K562 (cell line): ENCODE measurements at regions not wholly inside any gene's neighbourhood (a gene's known extent, or its start where the extent isn't known, plus 50 kb on each side); places are given as distances from the start of the nearest gene placed in this dataset.

Experiments
- ATAC-seq: fragments of 200-7000 bp; cut with Tn5 transposase; 3 replicates; pipeline ENCODE4 v1.9.1; 2020; ENCODE audit warnings: moderate library complexity
- BruUV-seq: library from RNA; stranded (reverse); fragments of 400-500 nt; replicated peaks from 2 replicates; lab custom pipeline; 2021; lab: Mats Ljungman, UMichigan
- CTCF ChIA-PET: fragments of 300-600 bp; formaldehyde crosslinking; extraction: SDS; loops from one replicate; lab custom pipeline; 2021; ENCODE audit warnings: low intra/inter-chr PET ratio; lab: Yijun Ruan, JAX
- POLR2A ChIA-PET: fragments of 300-600, 350-650 bp; sonication (Branson Sonifier 250); formaldehyde crosslinking; extraction: SDS; loops from one replicate; lab custom pipeline; 2021; ENCODE audit warnings: antibody characterized with exemption, inconsistent platforms; lab: Yijun Ruan, JAX
- DNase-seq, 4 experiments: peaks; one replicate each; pipeline versions ENCODE4 v3.0.0 to v3.0.0-alpha.2; 2011 to 2018; ENCODE audit warnings: low spot score in 3 of 4, mixed read lengths in 3 of 4; ENCODE audit errors: extremely low read depth in 1 of 4
- FAIRE-seq: peaks from 2 replicates; lab custom pipeline; 2011; peaks lifted over from hg19 to GRCh38; lab: Jason Lieb, UNC
- H2AFZ ChIP-seq: 2 replicates; pipeline ENCODE4 v1.6.0; 2011; ENCODE audit warnings: low read depth, low read length, control low read depth, inconsistent platforms
- H3K27ac ChIP-seq: fragments of 200-600 bp; 3 replicates; pipeline ENCODE4 v1.8.0; 2011; ENCODE audit warnings: low read depth, mild to moderate bottlenecking, control low read depth, inconsistent platforms, low read length, moderate library complexity, mixed read lengths; ENCODE audit errors: extremely low read depth
- H3K27me3 ChIP-seq, 2 experiments: fragments of 300-600 bp in 1 of 2; 2 replicates in 1 of 2; 3 replicates in 1 of 2; pipeline versions ENCODE4 v1.6.0 to v1.8.0; 2011; ENCODE audit warnings: inconsistent platforms in 2 of 2, low read length in 2 of 2, mild to moderate bottlenecking in 1 of 2, mixed read lengths in 1 of 2, moderate library complexity in 1 of 2; ENCODE audit not compliant: control insufficient read depth in 2 of 2, insufficient read depth in 2 of 2
- H3K36me3 ChIP-seq: fragments of 300-600 bp; 3 replicates; pipeline ENCODE4 v1.8.0; 2011; ENCODE audit warnings: mild to moderate bottlenecking, low read length, inconsistent platforms; ENCODE audit not compliant: control insufficient read depth, insufficient read depth
- H3K4me1 ChIP-seq, 2 experiments: fragments of 200-600 bp in 1 of 2; replicated peaks in 1 of 2; 2 replicates in 1 of 2; 3 replicates in 1 of 2; pipeline versions ENCODE4 v1.5.1 to v1.8.0; 2011; ENCODE audit warnings: inconsistent platforms in 2 of 2, low read length in 2 of 2, mild to moderate bottlenecking in 1 of 2, mixed read lengths in 1 of 2, moderate library complexity in 1 of 2; ENCODE audit not compliant: control insufficient read depth in 2 of 2, insufficient read depth in 2 of 2
- H3K4me2 ChIP-seq: 2 replicates; pipeline ENCODE4 v1.6.1; 2011; ENCODE audit warnings: low read length, control low read depth, inconsistent platforms, mixed read lengths; ENCODE audit not compliant: insufficient read depth
- H3K4me3 ChIP-seq: fragments of 200-600 bp; sonication (generic), shearing (Covaris generic); 2 replicates; pipeline ENCODE4 v1.5.1; 2016; ENCODE audit warnings: control low read depth, inconsistent platforms
- H3K79me2 ChIP-seq: fragments of 200-600 bp; 3 replicates; pipeline ENCODE4 v1.8.0; 2011; ENCODE audit warnings: low read length, inconsistent platforms; ENCODE audit not compliant: control insufficient read depth, insufficient read depth
- H3K9ac ChIP-seq, 2 experiments: 2 replicates each; pipeline versions ENCODE4 v1.6.0 to v1.6.1; 2011; ENCODE audit warnings: low read depth in 2 of 2, low read length in 2 of 2, control low read depth in 1 of 2, inconsistent platforms in 1 of 2, mild to moderate bottlenecking in 1 of 2, mixed read lengths in 1 of 2; ENCODE audit not compliant: insufficient read depth in 1 of 2
- H3K9me1 ChIP-seq: one replicate; pipeline ENCODE4 v1.6.0; 2011; ENCODE audit warnings: inconsistent platforms, mild to moderate bottlenecking, low read length, moderate library complexity; ENCODE audit not compliant: control insufficient read depth, insufficient read depth
- H3K9me3 ChIP-seq: replicated peaks from 2 replicates; pipeline ENCODE4 v1.5.1; 2011; ENCODE audit warnings: low read depth, low read length, inconsistent platforms; ENCODE audit not compliant: control insufficient read depth, insufficient read depth
- H4K20me1 ChIP-seq: replicated peaks from 2 replicates; pipeline ENCODE4 v1.6.1; 2011; ENCODE audit warnings: low read length, inconsistent platforms, mixed read lengths; ENCODE audit not compliant: control insufficient read depth, insufficient read depth
- ATF1 ChIP-seq, 2 experiments: fragments of 450-650 bp in 1 of 2; IDR thresholded peaks; 2 replicates each; pipeline ENCODE4 v1.6.1; 2016; ENCODE audit warnings: missing compliant biosample characterization in 1 of 2, missing genetic modification characterization in 1 of 2
- DEAF1 ChIP-seq: fragments of 450-650 bp; formaldehyde crosslinking; IDR thresholded peaks from 2 replicates; pipeline ENCODE4 v1.4.0; 2020; ENCODE audit warnings: mild to moderate bottlenecking, moderate library complexity
- FOS ChIP-seq: IDR thresholded peaks from 3 replicates; pipeline ENCODE4 v1.6.1; 2011; ENCODE audit not compliant: insufficient read length; ENCODE audit errors: extremely low read depth
- FOXJ2 ChIP-seq: fragments of 200-800 bp; sonication (Bioruptor generic); IDR thresholded peaks from 2 replicates; pipeline ENCODE4 v1.6.1; 2016; ENCODE audit warnings: missing genetic modification characterization, missing compliant biosample characterization
- HNRNPLL ChIP-seq: fragments of 200-400 bp; formaldehyde crosslinking; IDR thresholded peaks from 2 replicates; pipeline ENCODE4 v1.6.1; 2017; ENCODE audit warnings: low read length, low read depth, mild to moderate bottlenecking; ENCODE audit not compliant: poor library complexity, severe bottlenecking
- MED1 ChIP-seq: sonication (generic); formaldehyde crosslinking; IDR thresholded peaks from 2 replicates; pipeline ENCODE4 v1.8.1; 2023; ENCODE audit warnings: missing genetic modification reagents, borderline replicate concordance
- PML ChIP-seq: IDR thresholded peaks from 2 replicates; pipeline ENCODE4 v1.6.1; 2012; ENCODE audit warnings: low read length, inconsistent platforms
- POLR2A ChIP-seq: fragments of 450-650 bp; conservative IDR thresholded peaks from 2 replicates; pipeline ENCODE4 v1.6.1; 2016
- POLR2AphosphoS2 ChIP-seq: IDR thresholded peaks from 2 replicates; pipeline ENCODE4 v1.6.1; 2012; ENCODE audit warnings: low read length, improper control_type of control experiment
- RBM14 ChIP-seq: fragments of 200-400 bp; formaldehyde crosslinking; IDR thresholded peaks from 2 replicates; pipeline ENCODE4 v1.6.1; 2018; ENCODE audit warnings: low read depth, mild to moderate bottlenecking, low read length, moderate library complexity, borderline replicate concordance; ENCODE audit not compliant: insufficient read depth
- RNF2 ChIP-seq: sonication (generic); IDR thresholded peaks from 2 replicates; pipeline ENCODE4 v1.6.1; 2016
- SIN3B ChIP-seq: fragments of 450-650 bp; IDR thresholded peaks from 2 replicates; pipeline ENCODE4 v1.6.1; 2017; ENCODE audit warnings: low read depth, mild to moderate bottlenecking, moderate library complexity
- TAF15 ChIP-seq: fragments of 200-400 bp; formaldehyde crosslinking; IDR thresholded peaks from 2 replicates; pipeline ENCODE4 v1.6.1; 2017; ENCODE audit warnings: mild to moderate bottlenecking, low read depth, low read length, moderate library complexity
- ZNF217 ChIP-seq: sonication (generic); formaldehyde crosslinking; IDR thresholded peaks from 2 replicates; pipeline ENCODE4 v1.8.0; 2022; ENCODE audit warnings: mild to moderate bottlenecking, missing genetic modification reagents
- ZNF24 ChIP-seq: fragments of 450-650 bp; IDR thresholded peaks from 2 replicates; pipeline ENCODE4 v1.6.1; 2016
- ZNF436 ChIP-seq: fragments of 250-450, 450-650 bp; sonication (Bioruptor Pico); formaldehyde crosslinking; IDR thresholded peaks from 2 replicates; pipeline ENCODE4 v1.7.0; 2020; ENCODE audit warnings: mild to moderate bottlenecking
- ZNF766 ChIP-seq: fragments of 200-800 bp; sonication (Bioruptor generic); conservative IDR thresholded peaks from 2 replicates; pipeline ENCODE4 v1.6.1; 2016; ENCODE audit warnings: missing genetic modification characterization, missing compliant biosample characterization
- WGBS: fragments of 100-300 bp; shearing (Covaris generic); methylation state at CpG from one replicate; pipeline ENCODE4 v1.1.6; 2016; ENCODE audit warnings: low coverage, mixed read lengths; ENCODE audit not compliant: insufficient coverage; ENCODE audit errors: missing lambda C conversion rate; 5-methylcytosine and 5-hydroxymethylcytosine counted together
- in situ Hi-C: fragments of 300-500 bp; cut with MboI; formaldehyde crosslinking; loops from 4 replicates; pipeline ENCODE4 v1.15.0; 2018; ENCODE audit warnings: inconsistent platforms, mixed read lengths
- intact Hi-C: fragments of 100-400 bp; cut with micrococcal nuclease; formaldehyde crosslinking; loops from 2 replicates; pipeline ENCODE4 v1.14.2; 2022

GRCh38 chr6:145132709-145133108 is 602.6 kb downstream of the EPM2A start:
- Histone ChIP-seq H3K9me3 (no peaks in the 10 kb centered on the region; the same call in 1 of the 2 replicates), H3K36me3 (no peaks in the 10 kb centered on the region), H3K9ac (no peak overlapping the region), H3K27me3 (no peaks in the 10 kb centered on the region), H3K9me1 (no peaks in the 10 kb centered on the region), H3K4me1 (no peaks in the 10 kb centered on the region), H3K4me3 (no peak overlapping the region), H3K27ac (no peak overlapping the region), H3K4me2 (no peak overlapping the region), H2AFZ (no peak overlapping the region), H4K20me1 (no peaks in the 10 kb centered on the region), H3K79me2 (no peaks in the 10 kb centered on the region)
- ChIA-PET CTCF (no interaction called here), POLR2A (no interaction called here)
- intact Hi-C loops (no loop called here), in situ Hi-C loops (no loop called here)
- FAIRE-seq (no peak), ATAC-seq (no peak), DNase-seq (no peak)
- TF ChIP-seq ZNF24 (no peak), RNF2 (no peak), ZNF217 (CRISPR knock-in tag) (no peak), POLR2AphosphoS2 (no peak), SIN3B (no peak), FOXJ2 (tag) (no peak), RBM14 (no peak), PML (no peak)
- no TSS peak for BruUV-seq
- WGBS: 3% methylated on average over 2 of the region's 2 CpGs

GRCh38 chr6:145135702-145136101 is 599.6 kb downstream of the EPM2A start:
- Histone ChIP-seq H3K9me1 (no peaks in the 10 kb centered on the region), H3K4me2 (no peak overlapping the region), H3K9me3 (no peaks in the 10 kb centered on the region; the same call in 1 of the 2 replicates), H3K27me3 (no peaks in the 10 kb centered on the region), H3K27ac (no peak overlapping the region), H3K9ac (no peak overlapping the region), H3K4me1 (no peaks in the 10 kb centered on the region), H3K79me2 (no peaks in the 10 kb centered on the region), H2AFZ (no peak overlapping the region), H4K20me1 (no peaks in the 10 kb centered on the region), H3K36me3 (no peaks in the 10 kb centered on the region), H3K4me3 (no peak overlapping the region)
- 4% methylated on average over 6 of the region's 6 CpGs for WGBS
- ChIA-PET POLR2A (no interaction called here), CTCF (no interaction called here)
- no peak for DNase-seq
- ATAC-seq: no peak
- no TSS peak for BruUV-seq
- no peak for FAIRE-seq
- in situ Hi-C loops (no loop called here), intact Hi-C loops (no loop called here)
- TF ChIP-seq ZNF436 (no peak), ZNF766 (CRISPR knock-in tag) (no peak), ATF1 (CRISPR knock-in tag; IDR thresholded peaks at IDR 0.05) (no peak), ATF1 (tag; IDR thresholded peaks at IDR 0.05) (no peak), MED1 (CRISPR knock-in tag) (no peak), HNRNPLL (no peak), FOS (no peak), TAF15 (no peak), POLR2A (no peak), DEAF1 (no peak)
